NB4 (cell line): ENCODE measurements at regions not wholly inside any gene's neighbourhood (a gene's known extent, or its start where the extent isn't known, plus 50 kb on each side); places are given as distances from the start of the nearest gene placed in this dataset.

Source experiments
- POLR2A ChIP-seq: IDR thresholded peaks from 2 replicates; pipeline ENCODE4 v1.6.1; 2011; ENCODE audit warnings: mild to moderate bottlenecking; ENCODE audit not compliant: insufficient read length; ENCODE audit errors: extremely low read depth
- TF ChIP-seq, protein P1 (sequence below): IDR thresholded peaks from one replicate; pipeline ENCODE4 v1.5.1; 2012; ENCODE audit warnings: low read depth, low read length

GRCh38 chr4:28451346-28451745 is 1590.7 kb downstream of the STIM2 start:
- TF ChIP-seq, protein P1, sequence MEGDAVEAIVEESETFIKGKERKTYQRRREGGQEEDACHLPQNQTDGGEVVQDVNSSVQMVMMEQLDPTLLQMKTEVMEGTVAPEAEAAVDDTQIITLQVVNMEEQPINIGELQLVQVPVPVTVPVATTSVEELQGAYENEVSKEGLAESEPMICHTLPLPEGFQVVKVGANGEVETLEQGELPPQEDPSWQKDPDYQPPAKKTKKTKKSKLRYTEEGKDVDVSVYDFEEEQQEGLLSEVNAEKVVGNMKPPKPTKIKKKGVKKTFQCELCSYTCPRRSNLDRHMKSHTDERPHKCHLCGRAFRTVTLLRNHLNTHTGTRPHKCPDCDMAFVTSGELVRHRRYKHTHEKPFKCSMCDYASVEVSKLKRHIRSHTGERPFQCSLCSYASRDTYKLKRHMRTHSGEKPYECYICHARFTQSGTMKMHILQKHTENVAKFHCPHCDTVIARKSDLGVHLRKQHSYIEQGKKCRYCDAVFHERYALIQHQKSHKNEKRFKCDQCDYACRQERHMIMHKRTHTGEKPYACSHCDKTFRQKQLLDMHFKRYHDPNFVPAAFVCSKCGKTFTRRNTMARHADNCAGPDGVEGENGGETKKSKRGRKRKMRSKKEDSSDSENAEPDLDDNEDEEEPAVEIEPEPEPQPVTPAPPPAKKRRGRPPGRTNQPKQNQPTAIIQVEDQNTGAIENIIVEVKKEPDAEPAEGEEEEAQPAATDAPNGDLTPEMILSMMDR, result no peak
- no peak for TF ChIP-seq POLR2A
